Esophagus muscularis mucosa (tissue), 3 donors: ENCODE measurements at regions not wholly inside any gene's neighbourhood (a gene's known extent, or its start where the extent isn't known, plus 50 kb on each side); places are given as distances from the start of the nearest gene placed in this dataset.

Experiments
- CTCF ChIP-seq, 3 experiments: fragments of 200-600 bp in 2 of 3; fragments of 450-650 bp in 1 of 3; sonication (generic) in 2 of 3; IDR thresholded peaks; one replicate each; pipeline ENCODE4 v1.5.1; 2017 to 2019; ENCODE audit warnings: antibody characterized with exemption in 3 of 3, mild to moderate bottlenecking in 2 of 3, moderate library complexity in 1 of 3
- EP300 ChIP-seq: sonication (generic); formaldehyde crosslinking; IDR thresholded peaks from one replicate; pipeline ENCODE4 v1.6.1; 2017; ENCODE audit warnings: antibody characterized with exemption

DNA sequence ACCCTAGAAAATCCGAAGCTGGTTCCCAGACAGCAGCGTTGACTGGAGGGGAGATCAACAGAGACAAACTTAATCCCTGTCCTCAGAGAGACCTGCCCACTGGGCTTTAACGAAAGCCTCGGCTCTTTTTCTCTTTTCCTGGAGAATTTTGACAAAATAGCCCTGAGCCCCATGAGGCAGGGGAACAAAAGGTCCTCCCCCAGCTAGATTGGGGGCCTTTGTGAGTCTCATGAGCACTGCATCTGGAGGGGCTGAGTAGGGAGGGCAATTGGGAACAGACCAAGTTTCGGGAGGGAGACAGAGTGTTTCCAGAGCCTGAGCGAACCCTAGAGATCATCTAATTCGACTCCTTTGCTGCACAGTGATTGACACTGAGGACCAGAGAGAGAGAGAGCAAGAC is 123.9 kb upstream of the HAAO start:
- no peak for TF ChIP-seq EP300
- TF ChIP-seq CTCF (IDR thresholded peaks at IDR 0.05) = no peak
